ENCODE measurements at regions not wholly inside any gene's neighbourhood (a gene's known extent, or its start where the extent isn't known, plus 50 kb on each side); places are given as distances from the start of the nearest gene placed in this dataset.

GRCh38 chr12:91417650-91418049 is 235.0 kb upstream of the DCN start:
- intact Hi-C loops (cut with DNase I), result no loop called here
- TF ChIP-seq POLR2AphosphoS5 (IDR thresholded peaks at IDR 0.05), result no peak
- TF ChIP-seq CTCF (IDR thresholded peaks at IDR 0.05), result no peak
- TF ChIP-seq POLR2A (IDR thresholded peaks at IDR 0.05), result no peak
- no peak for TF ChIP-seq EP300 (IDR thresholded peaks at IDR 0.05)
- H3K4me1 ChIP-seq, result no peaks in the 10 kb centered on the region
- no peak for DNase-seq
- H3K27me3 ChIP-seq, result no peaks in the 10 kb centered on the region
- no peaks in the 10 kb centered on the region for H3K9me3 ChIP-seq
- H3K4me3 ChIP-seq, result no peak overlapping the region
- WGBS, 2 donors, result 69 to 89% methylated on average over 3 of the region's 3 CpGs
- no peaks in the 10 kb centered on the region for H3K36me3 ChIP-seq
- H3K27ac ChIP-seq, result no peak overlapping the region

GRCh38 chr12:91414636-91415035 is 232.0 kb upstream of the DCN start:
- intact Hi-C loops (cut with DNase I), result no loop called here
- Histone ChIP-seq H3K4me1 (no peaks in the 10 kb centered on the region), H3K36me3 (no peaks in the 10 kb centered on the region), H3K27ac (no peak overlapping the region), H3K4me3 (no peak overlapping the region), H3K27me3 (no peaks in the 10 kb centered on the region), H3K9me3 (no peaks in the 10 kb centered on the region)
- TF ChIP-seq POLR2A (IDR thresholded peaks at IDR 0.05) (no peak), EP300 (IDR thresholded peaks at IDR 0.05) (no peak), POLR2AphosphoS5 (IDR thresholded peaks at IDR 0.05) (no peak)
- no peak for DNase-seq

- Histone ChIP-seq H3K36me3 (no peaks in the 10 kb centered on the region), H3K4me3 (no peak overlapping the region), H3K27me3 (no peaks in the 10 kb centered on the region), H3K9me3 (no peaks in the 10 kb centered on the region), H3K27ac (no peak overlapping the region), H3K4me1 (no peaks in the 10 kb centered on the region)
- no peak for DNase-seq
- intact Hi-C loops (cut with DNase I), result no loop called here
- WGBS, 2 donors, result 27 to 59% methylated on average over 6 of the region's 6 CpGs
- no peak for TF ChIP-seq CTCF (IDR thresholded peaks at IDR 0.05)
- TF ChIP-seq POLR2A (IDR thresholded peaks at IDR 0.05), result no peak
- TF ChIP-seq EP300 (IDR thresholded peaks at IDR 0.05), result no peak
- no peak for TF ChIP-seq POLR2AphosphoS5 (IDR thresholded peaks at IDR 0.05)
These were observed 231.2 kb upstream of the DCN start for GRCh38 chr12:91413581-91414546.

GRCh38 chr12:91406920-91407341 is 224.3 kb upstream of the DCN start:
- no peak for DNase-seq
- no peaks in the 10 kb centered on the region for H3K27me3 ChIP-seq
- 20 to 69% methylated on average over 1 of the region's 1 CpG for WGBS, 2 donors
- no peaks in the 10 kb centered on the region for H3K9me3 ChIP-seq
- H3K36me3 ChIP-seq, result no peaks in the 10 kb centered on the region
- intact Hi-C loops (cut with DNase I), result no loop called here
- TF ChIP-seq POLR2A (IDR thresholded peaks at IDR 0.05) (no peak), POLR2AphosphoS5 (IDR thresholded peaks at IDR 0.05) (no peak), EP300 (IDR thresholded peaks at IDR 0.05) (no peak), CTCF (IDR thresholded peaks at IDR 0.05) (no peak)
- no peak overlapping the region for H3K4me3 ChIP-seq
- H3K27ac ChIP-seq, result no peak overlapping the region
- no peaks in the 10 kb centered on the region for H3K4me1 ChIP-seq

- H3K4me1 ChIP-seq, result no peaks in the 10 kb centered on the region
- no peaks in the 10 kb centered on the region for H3K36me3 ChIP-seq
- H3K9me3 ChIP-seq, result no peaks in the 10 kb centered on the region
- WGBS, 2 donors, result 83 to 96% methylated on average over 4 of the region's 4 CpGs
- TF ChIP-seq POLR2A (IDR thresholded peaks at IDR 0.05), result no peak
- no peaks in the 10 kb centered on the region for H3K27me3 ChIP-seq
- no peak overlapping the region for H3K27ac ChIP-seq
- intact Hi-C loops (cut with DNase I), result no loop called here
- DNase-seq, result no peak
- no peak overlapping the region for H3K4me3 ChIP-seq
These were observed 221.8 kb upstream of the DCN start for GRCh38 chr12:91404441-91404840.

All from sigmoid colon (tissue), 6 donors.